Neural cell (in vitro differentiated cells): ENCODE measurements at regions not wholly inside any gene's neighbourhood (a gene's known extent, or its start where the extent isn't known, plus 50 kb on each side); places are given as distances from the start of the nearest gene placed in this dataset.

Experiments
- H2AFZ ChIP-seq: fragments of 200-600, 300-800 bp; sonication (generic), shearing (Covaris generic); 2 replicates; pipeline ENCODE4 v1.6.0; 2014; ENCODE audit warnings: low read depth, mild to moderate bottlenecking, antibody characterized with exemption, low read length, moderate library complexity
- H3F3A ChIP-seq: fragments of 200-600 bp; shearing (Covaris generic); 2 replicates; pipeline ENCODE4 v1.6.1; 2016; ENCODE audit warnings: mild to moderate bottlenecking, moderate library complexity, mixed read lengths, antibody characterized with exemption, low read length; ENCODE audit not compliant: insufficient read depth, poor library complexity, severe bottlenecking
- H3K27ac ChIP-seq: fragments of 200-600, 300-800 bp; sonication (generic), shearing (Covaris generic); 2 replicates; pipeline ENCODE4 v1.5.1; 2014; ENCODE audit warnings: mild to moderate bottlenecking, low read length, moderate library complexity
- H3K27me3 ChIP-seq: fragments of 300-800, 200-600 bp; sonication (generic), shearing (Covaris generic); 2 replicates; pipeline ENCODE4 v1.6.0; 2014; ENCODE audit warnings: mild to moderate bottlenecking, low read depth, low read length, moderate library complexity; ENCODE audit not compliant: insufficient read depth
- H3K36me3 ChIP-seq: fragments of 300-800, 200-600 bp; sonication (generic), shearing (Covaris generic); 2 replicates; pipeline ENCODE4 v1.5.1; 2014; ENCODE audit warnings: mild to moderate bottlenecking, antibody characterized with exemption, low read length, moderate library complexity; ENCODE audit not compliant: insufficient read depth
- H3K4me2 ChIP-seq: fragments of 300-800, 200-600 bp; sonication (generic), shearing (Covaris generic); 2 replicates; pipeline ENCODE4 v1.6.0; 2014; ENCODE audit warnings: mild to moderate bottlenecking, low read length
- H3K4me3 ChIP-seq: fragments of 300-800, 200-600 bp; sonication (generic), shearing (Covaris generic); 2 replicates; pipeline ENCODE4 v1.5.1; 2014; ENCODE audit warnings: mild to moderate bottlenecking, low read length, moderate library complexity
- H3K79me2 ChIP-seq: fragments of 200-600 bp; shearing (Covaris generic); replicated peaks from 2 replicates; pipeline ENCODE4 v1.6.0; 2014; ENCODE audit warnings: mild to moderate bottlenecking, low read length, moderate library complexity; ENCODE audit not compliant: insufficient read depth
- H3K9ac ChIP-seq: fragments of 300-800, 200-600 bp; sonication (generic), shearing (Covaris generic); 2 replicates; pipeline ENCODE4 v1.6.1; 2016; ENCODE audit warnings: mild to moderate bottlenecking, low read length, mixed read lengths
- H3K9me2 ChIP-seq: fragments of 200-600 bp; shearing (Covaris generic); 2 replicates; pipeline ENCODE4 v1.6.1; 2016; ENCODE audit warnings: mild to moderate bottlenecking, low read length, mixed read lengths; ENCODE audit not compliant: insufficient read depth
- H3K9me3 ChIP-seq: fragments of 200-600, 300-800 bp; sonication (generic), shearing (Covaris generic); 2 replicates; pipeline ENCODE4 v1.6.1; 2016; ENCODE audit warnings: mild to moderate bottlenecking, mixed run types, low read length, moderate library complexity, mixed read lengths
- H4K20me1 ChIP-seq: fragments of 200-600 bp; shearing (Covaris generic); 2 replicates; pipeline ENCODE4 v1.6.1; 2016; ENCODE audit warnings: mild to moderate bottlenecking, mixed run types; ENCODE audit not compliant: insufficient read depth
- CTCF ChIP-seq: fragments of 450-650 bp; IDR thresholded peaks from 2 replicates; pipeline ENCODE4 v1.5.1; 2014; ENCODE audit warnings: antibody characterized with exemption, mild to moderate bottlenecking, moderate library complexity; ENCODE audit not compliant: poor library complexity, severe bottlenecking
- EP300 ChIP-seq: fragments of 450-650 bp; conservative IDR thresholded peaks from 2 replicates; pipeline ENCODE4 v1.6.1; 2014; ENCODE audit warnings: antibody characterized with exemption, mild to moderate bottlenecking, moderate library complexity; ENCODE audit not compliant: poor library complexity, severe bottlenecking
- EZH2 ChIP-seq: fragments of 200-600, 300-800 bp; shearing (Covaris generic), sonication (generic); IDR thresholded peaks from 2 replicates; pipeline ENCODE4 v1.6.1; 2014; ENCODE audit warnings: antibody characterized with exemption, low read length, borderline replicate concordance, mild to moderate bottlenecking; ENCODE audit not compliant: insufficient read depth, poor library complexity, severe bottlenecking
- MXI1 ChIP-seq: fragments of 450-650 bp; conservative IDR thresholded peaks from 2 replicates; pipeline ENCODE4 v1.6.1; 2014; ENCODE audit warnings: antibody characterized with exemption, mild to moderate bottlenecking; ENCODE audit not compliant: poor library complexity, severe bottlenecking
- POLR2AphosphoS5 ChIP-seq: IDR thresholded peaks from 2 replicates; pipeline ENCODE4 v1.6.1; 2012
- RAD21 ChIP-seq: fragments of 450-650 bp; conservative IDR thresholded peaks from 2 replicates; pipeline ENCODE4 v1.6.1; 2014; ENCODE audit warnings: antibody characterized with exemption, mild to moderate bottlenecking, moderate library complexity
- REST ChIP-seq: IDR thresholded peaks from 2 replicates; pipeline ENCODE4 v1.6.1; 2012; ENCODE audit warnings: borderline replicate concordance
- SMC3 ChIP-seq: fragments of 450-650 bp; conservative IDR thresholded peaks from 2 replicates; pipeline ENCODE4 v1.6.1; 2014; ENCODE audit warnings: antibody characterized with exemption, mild to moderate bottlenecking, moderate library complexity; ENCODE audit not compliant: poor library complexity
- TAF1 ChIP-seq: IDR thresholded peaks from 2 replicates; pipeline ENCODE4 v1.6.1; 2012; ENCODE audit warnings: low read depth

- Histone ChIP-seq H3K36me3 (no peaks in the 10 kb centered on the region), H3K9ac (no peak overlapping the region), H3K27ac (no peak overlapping the region), H2AFZ (no peak overlapping the region), H4K20me1 (no peaks in the 10 kb centered on the region), H3F3A (no peaks in the 10 kb centered on the region), H3K9me2 (no peaks in the 10 kb centered on the region), H3K4me2 (no peak overlapping the region), H3K4me3 (no peak overlapping the region), H3K27me3 (no peaks in the 10 kb centered on the region), H3K79me2 (no peaks in the 10 kb centered on the region), H3K9me3 (no peaks in the 10 kb centered on the region)
- TF ChIP-seq EZH2 (no peak), POLR2AphosphoS5 (no peak), SMC3 (no peak), RAD21 (no peak), REST (no peak), EP300 (no peak), CTCF (no peak), MXI1 (no peak), TAF1 (no peak)
These were observed 92.3 kb upstream of the MARCHF11 start for GRCh38 chr5:16271851-16272250.

GRCh38 chr5:16265141-16265540 lies 85.5 kb upstream of the MARCHF11 start:
- no peaks in the 10 kb centered on the region for H3K27me3 ChIP-seq
- no peak overlapping the region for H2AFZ ChIP-seq

More at GRCh38 chr5:16265141-16265540, 85.5 kb upstream of the MARCHF11 start:
- no peaks in the 10 kb centered on the region for H3F3A ChIP-seq
- H3K27ac ChIP-seq, result no peak overlapping the region
- no peak overlapping the region for H3K9ac ChIP-seq
- H3K9me3 ChIP-seq, result no peaks in the 10 kb centered on the region
- no peak overlapping the region for H3K4me2 ChIP-seq
- H3K36me3 ChIP-seq, result no peaks in the 10 kb centered on the region
- H3K79me2 ChIP-seq, result no peaks in the 10 kb centered on the region
- H4K20me1 ChIP-seq, result no peaks in the 10 kb centered on the region
- no peak overlapping the region for H3K4me3 ChIP-seq
- TF ChIP-seq POLR2AphosphoS5, result no peak
- no peak for TF ChIP-seq MXI1
- no peak for TF ChIP-seq SMC3
- no peak for TF ChIP-seq CTCF
- TF ChIP-seq REST, result no peak
- no peak for TF ChIP-seq RAD21
- no peaks in the 10 kb centered on the region for H3K9me2 ChIP-seq
